Activated CD4-positive, alpha-beta memory T cell treated with anti-CD3 and anti-CD28 coated beads for 36 hours (primary cell): ENCODE measurements at regions not wholly inside any gene's neighbourhood (a gene's known extent, or its start where the extent isn't known, plus 50 kb on each side); places are given as distances from the start of the nearest gene placed in this dataset.

Source experiments
- CTCF ChIA-PET: fragments of 350-600 bp; sonication (Branson Sonifier 250); formaldehyde crosslinking; loops from one replicate; lab custom pipeline; 2021; ENCODE audit warnings: antibody characterized with exemption, inconsistent platforms; lab: Charles Lee
- POLR2A ChIA-PET: fragments of 350-600 bp; sonication (Branson Sonifier 250); formaldehyde crosslinking; loops from one replicate; lab custom pipeline; 2021; ENCODE audit warnings: antibody characterized with exemption; lab: Charles Lee
- DNase-seq: peaks from one replicate; pipeline ENCODE4 v3.0.0-alpha.2; 2020
- H3K27ac Mint-ChIP-seq: one replicate; pipeline ENCODE4 v1.8.0; 2021; ENCODE audit warnings: mixed read lengths
- H3K27me3 Mint-ChIP-seq: one replicate; pipeline ENCODE4 v1.8.0; 2021; ENCODE audit warnings: mixed read lengths
- H3K36me3 Mint-ChIP-seq: one replicate; pipeline ENCODE4 v1.8.0; 2021; ENCODE audit warnings: mixed read lengths
- H3K4me1 Mint-ChIP-seq: one replicate; pipeline ENCODE4 v1.8.0; 2021; ENCODE audit warnings: low read depth, mixed read lengths
- H3K4me3 Mint-ChIP-seq: one replicate; pipeline ENCODE4 v1.8.0; 2021; ENCODE audit warnings: mild to moderate bottlenecking, mixed read lengths
- H3K9me3 Mint-ChIP-seq: one replicate; pipeline ENCODE4 v1.8.0; 2021; ENCODE audit warnings: mixed read lengths
- intact Hi-C: fragments of 100-400 bp; cut with micrococcal nuclease; formaldehyde crosslinking; loops from one replicate; pipeline ENCODE4 v1.15.1; 2023

GRCh38 chr20:63090682-63091571 is 84.2 kb upstream of the BHLHE23 start:
- CTCF ChIA-PET: no interaction called here
- Mint-ChIP-seq H3K4me3 (no peak overlapping the region), H3K4me1 (no peaks in the 10 kb centered on the region), H3K27me3 (peaks cover 17% of the 10 kb centered on the region), H3K9me3 (no peaks in the 10 kb centered on the region), H3K27ac (no peak overlapping the region), H3K36me3 (no peaks in the 10 kb centered on the region)
- POLR2A ChIA-PET: no interaction called here
- intact Hi-C loops: no loop called here
- DNase-seq: peak; percentile 1

GRCh38 chr20:63090052-63090451 is 83.3 kb upstream of the BHLHE23 start:
- Mint-ChIP-seq H3K36me3 (no peaks in the 10 kb centered on the region), H3K4me1 (no peaks in the 10 kb centered on the region), H3K9me3 (no peaks in the 10 kb centered on the region), H3K27ac (no peak overlapping the region), H3K4me3 (no peak overlapping the region), H3K27me3 (peaks cover 22% of the 10 kb centered on the region)
- intact Hi-C loops: no loop called here
- CTCF ChIA-PET: no interaction called here
- no peak for DNase-seq
- POLR2A ChIA-PET: no interaction called here

GRCh38 chr20:63089051-63089907 is 82.5 kb upstream of the BHLHE23 start:
- intact Hi-C loops: no loop called here
- Mint-ChIP-seq H3K9me3 (no peaks in the 10 kb centered on the region), H3K36me3 (no peaks in the 10 kb centered on the region), H3K27ac (no peak overlapping the region), H3K27me3 (peaks cover 19% of the 10 kb centered on the region), H3K4me3 (no peak overlapping the region), H3K4me1 (no peaks in the 10 kb centered on the region)
- CTCF ChIA-PET: no interaction called here
- POLR2A ChIA-PET: no interaction called here
- DNase-seq: peak; percentile 8

- H3K36me3 Mint-ChIP-seq: no peaks in the 10 kb centered on the region
- ChIA-PET CTCF (no interaction called here), POLR2A (no interaction called here)
- H3K4me3 Mint-ChIP-seq: no peak overlapping the region
- no peaks in the 10 kb centered on the region for H3K9me3 Mint-ChIP-seq
- H3K27ac Mint-ChIP-seq: no peak overlapping the region
- H3K4me1 Mint-ChIP-seq: no peaks in the 10 kb centered on the region
- DNase-seq: peak; percentile 1
- intact Hi-C loops: no loop called here
- peaks cover 19% of the 10 kb centered on the region for H3K27me3 Mint-ChIP-seq
These were observed 81.3 kb upstream of the BHLHE23 start for GRCh38 chr20:63087872-63088680.

- no peaks in the 10 kb centered on the region for H3K9me3 Mint-ChIP-seq
- no peaks in the 10 kb centered on the region for H3K4me1 Mint-ChIP-seq
- intact Hi-C loops: no loop called here
- ChIA-PET CTCF (no interaction called here), POLR2A (no interaction called here)
- H3K27me3 Mint-ChIP-seq: peaks cover 16% of the 10 kb centered on the region
- no peak overlapping the region for H3K4me3 Mint-ChIP-seq
- no peaks in the 10 kb centered on the region for H3K36me3 Mint-ChIP-seq
- DNase-seq: peak; percentile 5
- no peak overlapping the region for H3K27ac Mint-ChIP-seq
These were observed 80.6 kb upstream of the BHLHE23 start for GRCh38 chr20:63087236-63087871.

GRCh38 chr20:63086421-63087235 is 79.9 kb upstream of the BHLHE23 start:
- Mint-ChIP-seq H3K36me3 (no peaks in the 10 kb centered on the region), H3K4me3 (no peak overlapping the region), H3K9me3 (no peaks in the 10 kb centered on the region), H3K4me1 (no peaks in the 10 kb centered on the region), H3K27ac (no peak overlapping the region), H3K27me3 (peaks cover 18% of the 10 kb centered on the region)
- no peak for DNase-seq
- POLR2A ChIA-PET: no interaction called here
- intact Hi-C loops: no loop called here
- CTCF ChIA-PET: no interaction called here

- no peak overlapping the region for H3K27ac Mint-ChIP-seq
- no peak for DNase-seq
- H3K4me3 Mint-ChIP-seq: no peak overlapping the region
- ChIA-PET CTCF (no interaction called here), POLR2A (no interaction called here)
- H3K36me3 Mint-ChIP-seq: no peaks in the 10 kb centered on the region
- intact Hi-C loops: no loop called here
- peaks cover 20% of the 10 kb centered on the region for H3K27me3 Mint-ChIP-seq
- no peaks in the 10 kb centered on the region for H3K4me1 Mint-ChIP-seq
- H3K9me3 Mint-ChIP-seq: peaks cover under 1% of the 10 kb centered on the region
These were observed 78.5 kb upstream of the BHLHE23 start for GRCh38 chr20:63085151-63085861.

GRCh38 chr20:63084563-63084927 is 77.8 kb upstream of the BHLHE23 start:
- Mint-ChIP-seq H3K4me1 (no peaks in the 10 kb centered on the region), H3K27me3 (peaks cover 25% of the 10 kb centered on the region)

GRCh38 chr20:63083831-63084562 is 77.2 kb upstream of the BHLHE23 start:
- H3K9me3 Mint-ChIP-seq: peaks cover 11% of the 10 kb centered on the region
- H3K4me1 Mint-ChIP-seq: no peaks in the 10 kb centered on the region
- no peak for DNase-seq
- peaks cover 23% of the 10 kb centered on the region for H3K27me3 Mint-ChIP-seq
- POLR2A ChIA-PET: no interaction called here
- intact Hi-C loops: no loop called here
- H3K36me3 Mint-ChIP-seq: peaks cover 2% of the 10 kb centered on the region
- H3K4me3 Mint-ChIP-seq: no peak overlapping the region
- H3K27ac Mint-ChIP-seq: no peak overlapping the region
- CTCF ChIA-PET: no interaction called here

More at GRCh38 chr20:63084563-63084927, 77.8 kb upstream of the BHLHE23 start:
- no peak for DNase-seq
- POLR2A ChIA-PET: no interaction called here
- Mint-ChIP-seq H3K9me3 (peaks cover 6% of the 10 kb centered on the region), H3K27ac (no peak overlapping the region), H3K36me3 (peaks cover 2% of the 10 kb centered on the region), H3K4me3 (no peak overlapping the region)
- CTCF ChIA-PET: no interaction called here
- intact Hi-C loops: no loop called here

- CTCF ChIA-PET: no interaction called here
- H3K36me3 Mint-ChIP-seq: peaks cover 2% of the 10 kb centered on the region
- peaks cover 23% of the 10 kb centered on the region for H3K27me3 Mint-ChIP-seq
- no peaks in the 10 kb centered on the region for H3K4me1 Mint-ChIP-seq
- H3K4me3 Mint-ChIP-seq: no peak overlapping the region
- DNase-seq: no peak
- peaks cover 17% of the 10 kb centered on the region for H3K9me3 Mint-ChIP-seq
- intact Hi-C loops: no loop called here
- no peak overlapping the region for H3K27ac Mint-ChIP-seq
- POLR2A ChIA-PET: no interaction called here
These were observed 76.4 kb upstream of the BHLHE23 start for GRCh38 chr20:63082939-63083735.
